Adrenal gland (tissue), 9 donors: ENCODE measurements at regions not wholly inside any gene's neighbourhood (a gene's known extent, or its start where the extent isn't known, plus 50 kb on each side); places are given as distances from the start of the nearest gene placed in this dataset.

Source experiments
- DNase-seq, 7 donors: peaks; one replicate each; pipeline ENCODE4 v3.0.0-alpha.2; 2019 to 2020
- H3K27ac ChIP-seq, 5 donors: fragments of 200-600 bp; sonication (generic) in 4 of 5; 1 replicate in 3 of 5; 2 replicates in 2 of 5; pipeline versions ENCODE4 v1.5.1 to v1.8.0; 2016 to 2020; ENCODE audit warnings: mild to moderate bottlenecking in 1 of 5
- H3K27me3 ChIP-seq: fragments of 200-600 bp; 2 replicates; pipeline ENCODE4 v1.8.0; 2021
- H3K36me3 ChIP-seq, 2 donors: fragments of 200-600 bp; replicated peaks in 1 of 2; 1 replicate in 1 of 2; 2 replicates in 1 of 2; pipeline versions ENCODE4 v1.5.1 to v1.8.0; 2018 to 2022
- H3K4me1 ChIP-seq, 2 donors: fragments of 200-600 bp; replicated peaks in 1 of 2; 1 replicate in 1 of 2; 2 replicates in 1 of 2; pipeline versions ENCODE4 v1.5.1 to v1.8.0; 2018 to 2021
- H3K4me3 ChIP-seq, 4 donors: fragments of 200-600 bp; sonication (generic) in 3 of 4; one replicate each; pipeline ENCODE4 v1.5.1; 2016 to 2018
- H3K9me3 ChIP-seq, 3 donors: fragments of 200-600 bp; sonication (generic) in 1 of 3; replicated peaks in 1 of 3; 1 replicate in 2 of 3; 2 replicates in 1 of 3; pipeline versions ENCODE4 v1.5.1 to v1.8.0; 2016 to 2021
- POLR2A ChIP-seq, 2 donors: fragments of 450-650 bp; IDR thresholded peaks; one replicate each; pipeline ENCODE4 v1.6.1; 2017; ENCODE audit warnings: antibody characterized with exemption in 2 of 2, mild to moderate bottlenecking in 2 of 2, moderate library complexity in 1 of 2
- WGBS, 4 donors: extraction: QIAGEN DNeasy Blood & Tissue Kit in 2 of 4; methylation state at CpG; one replicate each; pipeline versions ENCODE4 v1.1.5 to v1.1.7; 2013 to 2017; 5-methylcytosine and 5-hydroxymethylcytosine counted together
- intact Hi-C, 2 donors: fragments of 100-400 bp; cut with DNase I; formaldehyde crosslinking; loops; one replicate each; pipeline versions ENCODE4 v1.14.1 to v1.15.0; 2022 to 2023
- TF ChIP-seq, protein P1 (sequence below), 6 experiments: fragments of 450-650 bp in 4 of 6; fragments of 200-600 bp in 2 of 6; sonication (generic) in 1 of 6; IDR thresholded peaks; 1 replicate in 5 of 6; 2 replicates in 1 of 6; pipeline versions ENCODE4 v1.5.1 to v1.8.0; 2016 to 2021; ENCODE audit warnings: antibody characterized with exemption in 6 of 6, mild to moderate bottlenecking in 2 of 6, moderate library complexity in 1 of 6
- donor health status: healthy with polysubstance abuse.
- donor health status: Bipolar disorder and iron deficiency.
- donor health status: DM: yes; HTN: yes; CAD: no.
- donor health status: DM: no; HTN: no; CAD: no.
- donor health status: DM: no; HTN: no; CAD: no.

- Histone ChIP-seq H3K4me1 (peaks cover 0 to 7% of the 10 kb centered on the region in 2 donors), H3K4me3 (no peak overlapping the region), H3K27me3 (no peaks in the 10 kb centered on the region), H3K27ac (no peak overlapping the region), H3K36me3 (no peaks in the 10 kb centered on the region), H3K9me3 (no peaks in the 10 kb centered on the region)
- 70 to 83% (median 76%) methylated on average over 7 of the region's 7 CpGs for WGBS, 4 donors
- TF ChIP-seq, protein P1, sequence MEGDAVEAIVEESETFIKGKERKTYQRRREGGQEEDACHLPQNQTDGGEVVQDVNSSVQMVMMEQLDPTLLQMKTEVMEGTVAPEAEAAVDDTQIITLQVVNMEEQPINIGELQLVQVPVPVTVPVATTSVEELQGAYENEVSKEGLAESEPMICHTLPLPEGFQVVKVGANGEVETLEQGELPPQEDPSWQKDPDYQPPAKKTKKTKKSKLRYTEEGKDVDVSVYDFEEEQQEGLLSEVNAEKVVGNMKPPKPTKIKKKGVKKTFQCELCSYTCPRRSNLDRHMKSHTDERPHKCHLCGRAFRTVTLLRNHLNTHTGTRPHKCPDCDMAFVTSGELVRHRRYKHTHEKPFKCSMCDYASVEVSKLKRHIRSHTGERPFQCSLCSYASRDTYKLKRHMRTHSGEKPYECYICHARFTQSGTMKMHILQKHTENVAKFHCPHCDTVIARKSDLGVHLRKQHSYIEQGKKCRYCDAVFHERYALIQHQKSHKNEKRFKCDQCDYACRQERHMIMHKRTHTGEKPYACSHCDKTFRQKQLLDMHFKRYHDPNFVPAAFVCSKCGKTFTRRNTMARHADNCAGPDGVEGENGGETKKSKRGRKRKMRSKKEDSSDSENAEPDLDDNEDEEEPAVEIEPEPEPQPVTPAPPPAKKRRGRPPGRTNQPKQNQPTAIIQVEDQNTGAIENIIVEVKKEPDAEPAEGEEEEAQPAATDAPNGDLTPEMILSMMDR (IDR thresholded peaks at IDR 0.05): no peak
- no peak for TF ChIP-seq POLR2A (IDR thresholded peaks at IDR 0.05)
- no peak for DNase-seq
- intact Hi-C loops: loop anchor here in 1 of 2 donors (5.0 kb wide), 1 partner anchor 741 kb away; no protein-coding TSS in a partner anchor
Measured at GRCh38 chr14:94691660-94692034, 78.3 kb downstream of the GSC start.

DNA sequence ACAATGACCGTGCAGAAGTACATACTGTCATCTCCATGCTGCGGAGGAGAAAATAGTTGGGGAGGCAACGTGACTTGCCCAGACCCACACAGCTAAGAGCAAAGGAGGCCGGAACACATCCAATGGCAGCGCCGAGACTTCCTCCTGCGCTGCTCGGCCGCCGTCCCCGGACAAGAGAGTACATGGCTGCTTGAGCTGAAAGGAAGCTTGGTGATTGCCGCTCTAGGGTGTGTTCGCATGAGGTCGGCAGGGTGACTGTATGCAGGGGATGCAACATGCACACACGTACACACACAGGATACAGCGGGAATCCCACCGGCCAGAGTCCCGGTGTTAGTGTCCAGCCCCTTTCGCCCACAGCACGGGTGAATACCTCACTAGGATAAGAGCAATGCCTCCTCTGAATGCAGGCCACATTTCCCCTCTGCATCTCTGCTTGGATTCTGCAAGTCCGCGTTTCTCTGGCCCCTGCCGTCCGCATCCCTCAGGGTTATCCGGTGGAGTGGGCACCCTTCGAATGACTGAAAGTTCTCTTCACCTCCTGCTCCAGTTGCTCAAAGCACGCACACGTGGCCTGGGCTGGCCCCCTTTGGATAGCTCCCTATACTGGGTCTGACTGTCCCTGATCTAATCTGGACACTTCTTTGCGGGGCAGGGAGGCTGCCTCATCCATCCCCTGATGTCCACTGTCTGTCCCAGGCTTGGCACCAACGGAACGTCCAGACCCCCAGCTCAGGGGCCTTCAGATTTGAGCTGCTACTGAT, 78.8 kb downstream of the GSC start:
- no peak for DNase-seq
- no peaks in the 10 kb centered on the region for H3K9me3 ChIP-seq
- H3K4me3 ChIP-seq: no peak overlapping the region
- intact Hi-C loops: loop anchor here in 1 of 2 donors (5.0 kb wide), 1 partner anchor 741 kb away; no protein-coding TSS in a partner anchor
- H3K36me3 ChIP-seq: no peaks in the 10 kb centered on the region
- WGBS, 4 donors: 88 to 92% (median 89%) methylated on average over 29 to 31 of the region's 31 CpGs
- TF ChIP-seq, protein P1 (IDR thresholded peaks at IDR 0.05): no peak
- no peak for TF ChIP-seq POLR2A (IDR thresholded peaks at IDR 0.05)
- no peaks in the 10 kb centered on the region for H3K27me3 ChIP-seq
- H3K27ac ChIP-seq: no peak overlapping the region
- peaks cover 0 to 7% of the 10 kb centered on the region in 2 donors for H3K4me1 ChIP-seq

GRCh38 chr14:94690486-94690885, 78.3 kb downstream of the SERPINA3 start:
- Histone ChIP-seq H3K4me3 (no peak overlapping the region), H3K4me1 (peaks cover 0 to 7% of the 10 kb centered on the region in 2 donors), H3K36me3 (no peaks in the 10 kb centered on the region), H3K27me3 (no peaks in the 10 kb centered on the region), H3K27ac (no peak overlapping the region), H3K9me3 (no peaks in the 10 kb centered on the region)
- TF ChIP-seq, protein P1 (IDR thresholded peaks at IDR 0.05): no peak
- TF ChIP-seq POLR2A (IDR thresholded peaks at IDR 0.05): no peak
- DNase-seq: no peak
- intact Hi-C loops: loop anchor here in 1 of 2 donors (5.0 kb wide), 1 partner anchor 742 kb away; no protein-coding TSS in a partner anchor
- WGBS, 4 donors: 65 to 84% (median 81%) methylated on average over 7 to 14 of the region's 14 CpGs

DNA sequence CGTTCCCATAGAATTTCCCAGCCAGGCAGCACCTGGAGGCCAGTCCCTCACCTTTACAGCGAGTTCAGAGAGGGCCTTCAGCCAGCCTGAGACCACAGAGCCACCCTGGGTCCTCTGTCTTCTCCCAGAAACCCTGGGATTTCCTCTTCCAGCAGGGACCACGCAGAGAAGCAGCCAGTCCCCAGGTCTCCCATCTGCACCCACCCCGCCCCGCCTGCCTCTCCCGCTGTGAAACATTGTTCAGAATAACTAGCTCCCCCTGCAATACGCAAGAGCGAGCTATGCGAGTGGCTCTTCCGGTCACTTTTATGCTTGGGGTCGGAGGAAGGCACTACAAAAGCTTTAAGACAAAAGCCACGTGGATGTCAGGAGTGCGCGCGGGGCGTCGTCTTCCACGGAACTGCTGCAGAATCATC, 77.8 kb downstream of the SERPINA3 start:
- no peak for DNase-seq
- Histone ChIP-seq H3K27me3 (no peaks in the 10 kb centered on the region), H3K27ac (no peak overlapping the region), H3K4me1 (peaks cover 0 to 7% of the 10 kb centered on the region in 2 donors), H3K36me3 (no peaks in the 10 kb centered on the region), H3K9me3 (no peaks in the 10 kb centered on the region), H3K4me3 (no peak overlapping the region)
- WGBS, 4 donors: 71 to 86% (median 77%) methylated on average over 13 to 18 of the region's 18 CpGs
- TF ChIP-seq, protein P1 (IDR thresholded peaks at IDR 0.05): no peak
- no peak for TF ChIP-seq POLR2A (IDR thresholded peaks at IDR 0.05)
- intact Hi-C loops: loop anchor here in 1 of 2 donors (5.0 to 10.0 kb wide), 5 partner anchors 145 to 742 kb away; no protein-coding TSS in a partner anchor
